Right lobe of liver (tissue), 6 donors: ENCODE measurements at regions not wholly inside any gene's neighbourhood (a gene's known extent, or its start where the extent isn't known, plus 50 kb on each side); places are given as distances from the start of the nearest gene placed in this dataset.
"Not testable (repeated sequence)": the region's sequence is repeated elsewhere in the genome, so short reads cannot be mapped to it uniquely, and the experiment has no call there.

ENCODE experiments used
- ATAC-seq, 4 donors: fragments of 200-7000 bp; cut with Tn5 transposase; one replicate each; pipeline ENCODE4 v1.9.1; 2020; ENCODE audit warnings: mild to moderate bottlenecking in 4 of 4, moderate library complexity in 4 of 4
- DNase-seq, 3 donors: peaks; one replicate each; pipeline ENCODE4 v3.0.0-alpha.2; 2020
- H3K27ac ChIP-seq, 3 donors: fragments of 200-600 bp; one replicate each; pipeline ENCODE4 v1.8.0; 2022
- H3K27me3 ChIP-seq, 2 donors: fragments of 200-600 bp; one replicate each; pipeline ENCODE4 v1.8.0; 2022
- H3K36me3 ChIP-seq, 4 donors: fragments of 200-600 bp; sonication (generic) in 1 of 4; one replicate each; pipeline versions ENCODE4 v1.5.1 to v1.8.0; 2017 to 2022; ENCODE audit warnings: control low read depth in 1 of 4
- H3K4me1 ChIP-seq, 4 donors: fragments of 200-600 bp; sonication (generic) in 1 of 4; one replicate each; pipeline versions ENCODE4 v1.5.1 to v1.8.0; 2017 to 2022; ENCODE audit warnings: control low read depth in 1 of 4
- H3K4me3 ChIP-seq, 3 donors: fragments of 200-600 bp; one replicate each; pipeline ENCODE4 v1.8.0; 2022
- H3K9me3 ChIP-seq, 4 donors: fragments of 200-600 bp; sonication (generic) in 1 of 4; one replicate each; pipeline versions ENCODE4 v1.5.1 to v1.8.0; 2017 to 2022; ENCODE audit warnings: control low read depth in 1 of 4
- WGBS: methylation state at CpG from one replicate; pipeline ENCODE4 v1.1.6; 2018; ENCODE audit warnings: low coverage, low lambda C conversion rate; ENCODE audit not compliant: insufficient coverage; ENCODE audit errors: missing lambda C conversion rate; 5-methylcytosine and 5-hydroxymethylcytosine counted together
- intact Hi-C, 2 donors: fragments of 100-400 bp; cut with DNase I; formaldehyde crosslinking; loops; one replicate each; pipeline versions ENCODE4 v1.11.2 to v1.14.1; 2022
- small RNA-seq, 2 experiments: library from RNA; depleted of rRNA; stranded (forward); fragments of <200 nt; gene quantifications; one replicate each; pipeline ENCODE3, GENCODE V24; 2016
- donor health status: DM: no; HTN: yes; CAD: no.
- donor health status: DM: no; HTN: no; CAD: no.
- donor health status: DM: no; HTN: no; CAD: no.
- donor health status: DM: no; HTN: yes; CAD: no.
- donor health status: DM: no; HTN: yes; CAD: no.

GRCh38 chr9:63979741-63980140 lies 1305.3 kb downstream of the FOXD4L5 start:
- 76% methylated on average over 6 of the region's 23 CpGs for WGBS
- H3K9me3 ChIP-seq, H3K27me3 ChIP-seq, H3K27ac ChIP-seq, H3K4me1 ChIP-seq, ATAC-seq, H3K4me3 ChIP-seq, intact Hi-C loops, H3K36me3 ChIP-seq, DNase-seq: not testable (repeated sequence)

Small RNA genes in the stretch of these regions (small RNA-seq; reads per million reads assigned to genes)
- gene RF00026, result 0 reads per million in 2 experiments
